RWPE1 (cell line): ENCODE measurements at regions not wholly inside any gene's neighbourhood (a gene's known extent, or its start where the extent isn't known, plus 50 kb on each side); places are given as distances from the start of the nearest gene placed in this dataset.

ENCODE experiments used
- CTCF ChIA-PET: fragments of 350-600 bp; sonication (Branson Sonifier 250); formaldehyde crosslinking; extraction: SDS; loops from one replicate; lab custom pipeline; 2021; lab: Yijun Ruan, JAX
- POLR2A ChIA-PET: fragments of 400-600 bp; formaldehyde crosslinking; extraction: SDS; loops from one replicate; lab custom pipeline; 2020; ENCODE audit warnings: antibody characterized with exemption; ENCODE audit not compliant: low non-redundant PET; lab: Yijun Ruan, JAX
- DNase-seq: peaks from one replicate; pipeline ENCODE4 v3.0.0; 2012; ENCODE audit warnings: low spot score
- H3K27ac ChIP-seq: fragments of 450-650 bp; 2 replicates; pipeline ENCODE4 v1.5.1; 2017
- TF ChIP-seq, protein P1 (sequence below): fragments of 450-650 bp; conservative IDR thresholded peaks from 2 replicates; pipeline ENCODE4 v1.5.1; 2017; ENCODE audit warnings: low read depth, mild to moderate bottlenecking

DNA sequence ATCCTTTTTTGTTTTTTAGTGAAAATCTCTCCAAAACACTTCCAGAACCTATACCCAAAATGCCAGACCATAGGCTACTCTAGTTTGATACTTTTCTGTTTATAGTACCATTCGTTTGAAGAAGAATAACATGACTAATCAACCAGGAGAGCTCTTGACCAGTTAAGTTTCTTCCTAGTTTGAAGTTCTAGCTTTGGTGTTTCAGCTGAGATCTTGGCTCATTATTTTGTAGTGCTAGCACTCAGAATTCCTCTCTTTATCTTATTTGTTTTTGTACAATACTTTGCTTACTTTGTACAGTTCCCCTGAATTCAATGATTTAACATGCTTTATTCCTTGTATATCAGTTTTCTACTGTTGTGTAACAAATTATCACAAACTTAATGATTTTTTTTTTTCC lies 911.6 kb downstream of the EFNA5 start:
- H3K27ac ChIP-seq = no peak overlapping the region
- TF ChIP-seq, protein P1, sequence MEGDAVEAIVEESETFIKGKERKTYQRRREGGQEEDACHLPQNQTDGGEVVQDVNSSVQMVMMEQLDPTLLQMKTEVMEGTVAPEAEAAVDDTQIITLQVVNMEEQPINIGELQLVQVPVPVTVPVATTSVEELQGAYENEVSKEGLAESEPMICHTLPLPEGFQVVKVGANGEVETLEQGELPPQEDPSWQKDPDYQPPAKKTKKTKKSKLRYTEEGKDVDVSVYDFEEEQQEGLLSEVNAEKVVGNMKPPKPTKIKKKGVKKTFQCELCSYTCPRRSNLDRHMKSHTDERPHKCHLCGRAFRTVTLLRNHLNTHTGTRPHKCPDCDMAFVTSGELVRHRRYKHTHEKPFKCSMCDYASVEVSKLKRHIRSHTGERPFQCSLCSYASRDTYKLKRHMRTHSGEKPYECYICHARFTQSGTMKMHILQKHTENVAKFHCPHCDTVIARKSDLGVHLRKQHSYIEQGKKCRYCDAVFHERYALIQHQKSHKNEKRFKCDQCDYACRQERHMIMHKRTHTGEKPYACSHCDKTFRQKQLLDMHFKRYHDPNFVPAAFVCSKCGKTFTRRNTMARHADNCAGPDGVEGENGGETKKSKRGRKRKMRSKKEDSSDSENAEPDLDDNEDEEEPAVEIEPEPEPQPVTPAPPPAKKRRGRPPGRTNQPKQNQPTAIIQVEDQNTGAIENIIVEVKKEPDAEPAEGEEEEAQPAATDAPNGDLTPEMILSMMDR = no peak
- POLR2A ChIA-PET = no interaction called here
- no peak for DNase-seq
- CTCF ChIA-PET = interaction anchor here (0.8 kb wide), 1 partner anchor 171 kb away, joined by 6 read pairs; no protein-coding TSS in a partner anchor

DNA sequence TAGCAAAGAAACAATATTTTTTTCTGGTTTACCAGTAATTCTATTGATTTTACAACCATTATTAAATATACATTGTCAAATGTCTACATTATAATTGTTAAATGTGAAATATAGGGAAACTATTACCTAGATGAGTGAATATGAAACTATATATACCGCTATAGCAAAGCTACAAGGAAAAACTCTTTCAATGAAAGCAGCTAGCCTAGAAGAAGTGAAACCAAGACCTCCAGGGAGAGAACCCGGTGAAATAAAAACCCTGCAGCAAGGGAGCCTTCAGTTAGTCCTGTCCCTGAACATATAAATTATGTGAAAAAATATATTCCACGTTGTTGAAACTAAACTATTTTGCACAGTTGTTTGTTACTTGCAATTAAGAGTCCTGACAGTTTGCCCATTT lies 913.1 kb downstream of the EFNA5 start:
- TF ChIP-seq, protein P1 = no peak
- H3K27ac ChIP-seq = no peak overlapping the region
- POLR2A ChIA-PET = no interaction called here
- CTCF ChIA-PET = interaction anchor here (0.6 kb wide), 1 partner anchor 34 kb away, joined by 3 read pairs; no protein-coding TSS in a partner anchor
- no peak for DNase-seq

DNA sequence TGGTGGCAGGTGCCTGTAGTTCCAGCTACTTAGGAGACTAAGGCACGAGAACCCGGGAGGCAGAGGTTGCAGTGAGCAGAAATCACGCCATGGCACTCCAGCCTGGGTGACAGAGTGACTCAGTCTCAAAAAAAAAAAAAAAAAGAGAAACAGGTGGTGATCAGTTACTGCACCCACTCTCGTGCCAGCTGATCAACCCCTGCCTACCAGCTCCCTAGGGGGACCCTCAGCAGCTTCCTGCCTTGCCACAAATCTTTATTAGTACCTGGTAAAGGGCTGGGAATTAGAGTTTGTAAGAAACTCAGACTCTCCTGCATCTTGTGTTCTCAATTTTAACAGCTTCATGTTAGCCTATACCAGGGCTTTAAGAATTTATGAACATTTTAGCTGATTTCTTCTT lies 914.9 kb downstream of the EFNA5 start:
- CTCF ChIA-PET = interaction anchor here (0.5 to 0.6 kb wide), 2 partner anchors 8 to 1586 kb away, joined by 3 read pairs; no protein-coding TSS in a partner anchor
- POLR2A ChIA-PET = no interaction called here
- DNase-seq = no peak
- TF ChIP-seq, protein P1 = no peak
- H3K27ac ChIP-seq = no peak overlapping the region

DNA sequence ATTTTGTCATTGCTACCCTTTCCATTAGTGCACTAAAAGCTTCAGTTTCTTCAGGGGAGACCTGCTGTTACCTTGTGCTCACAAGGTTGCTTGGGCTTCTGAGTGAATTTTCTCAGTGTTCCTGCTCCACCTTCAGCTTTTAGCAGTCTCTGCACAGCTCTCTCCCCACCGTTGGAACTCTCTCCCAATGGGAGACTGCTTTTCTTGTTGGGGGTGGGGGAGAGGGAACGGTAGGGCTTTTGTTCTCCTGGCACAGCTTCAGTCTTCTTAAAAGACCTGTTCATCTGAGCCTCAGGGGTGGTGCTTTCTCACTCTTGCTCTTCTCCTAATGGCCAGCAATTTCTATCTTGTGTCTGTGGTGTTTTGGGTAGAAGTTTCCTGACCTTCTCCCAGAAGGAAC lies 915.7 kb downstream of the EFNA5 start:
- POLR2A ChIA-PET = no interaction called here

DNA sequence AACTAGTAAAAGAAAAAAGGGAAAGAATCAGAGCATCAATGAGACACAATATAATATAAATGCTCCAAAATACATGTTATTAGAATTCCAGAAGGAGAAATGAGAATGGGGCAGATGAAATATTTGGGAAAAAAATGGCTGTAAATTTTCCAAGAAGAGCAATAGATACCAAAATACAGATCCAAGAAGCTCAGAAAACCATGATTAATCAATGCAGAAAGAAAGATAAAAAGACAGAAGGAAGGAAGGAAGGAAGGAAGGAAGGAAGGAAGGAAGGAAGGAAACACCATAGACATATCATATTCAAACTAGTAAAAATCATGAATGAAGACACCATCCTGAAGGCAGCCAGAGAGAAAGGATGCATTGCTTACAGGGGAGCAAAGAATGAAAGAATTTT lies 920.9 kb downstream of the EFNA5 start:
- ChIA-PET CTCF (no interaction called here), POLR2A (no interaction called here)
- DNase-seq = no peak
- no peak overlapping the region for H3K27ac ChIP-seq
- TF ChIP-seq, protein P1 = no peak

More for the DNA sequence above, 915.7 kb downstream of the EFNA5 start:
- CTCF ChIA-PET = interaction anchor here (0.5 to 0.7 kb wide), 2 partner anchors 1587 to 1615 kb away, joined by 3 read pairs; no protein-coding TSS in a partner anchor
- DNase-seq = no peak
- TF ChIP-seq, protein P1 = no peak
- no peak overlapping the region for H3K27ac ChIP-seq

DNA sequence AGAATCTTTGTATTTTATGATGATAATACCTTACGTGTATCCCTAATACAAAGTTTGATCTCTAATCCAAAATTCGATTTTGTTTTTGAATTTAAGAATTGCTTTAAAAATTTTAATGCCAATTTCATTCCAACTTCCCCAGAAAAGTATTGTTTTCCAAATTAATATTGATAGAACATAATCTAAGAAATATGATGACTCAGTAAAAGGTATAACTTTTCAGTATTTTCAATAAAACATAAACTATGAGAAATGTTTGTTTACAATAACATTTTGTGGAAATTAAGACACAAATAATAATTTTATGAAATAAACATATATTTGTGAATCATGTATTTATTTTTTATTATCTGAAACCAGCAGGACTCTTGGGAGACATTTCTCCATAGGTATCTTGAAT lies 931.6 kb downstream of the EFNA5 start:
- DNase-seq = no peak
- ChIA-PET POLR2A (no interaction called here), CTCF (no interaction called here)
- H3K27ac ChIP-seq = no peak overlapping the region
- TF ChIP-seq, protein P1 = no peak

DNA sequence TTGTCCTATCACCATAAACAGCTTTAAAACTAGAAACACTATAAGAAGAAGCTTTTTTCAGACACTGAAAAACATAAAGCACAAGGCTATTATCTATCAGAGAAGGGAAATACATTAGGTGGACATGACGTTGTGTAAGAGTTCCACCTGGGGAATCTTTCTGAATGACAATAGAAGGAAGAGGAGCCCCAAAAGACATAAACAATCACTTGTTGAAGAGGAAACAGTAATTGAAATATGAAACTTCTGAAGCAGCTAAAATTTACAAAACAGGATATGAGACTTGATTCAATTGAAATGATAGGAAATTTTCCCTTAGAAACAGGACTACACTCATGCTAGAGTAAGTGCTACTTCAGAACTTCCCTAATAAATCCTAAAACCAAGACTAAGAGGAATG lies 933.6 kb downstream of the EFNA5 start:
- H3K27ac ChIP-seq = no peak overlapping the region
- ChIA-PET CTCF (no interaction called here), POLR2A (no interaction called here)
- TF ChIP-seq, protein P1 = no peak
- no peak for DNase-seq
